Testis (tissue), 2 donors: ENCODE measurements at regions not wholly inside any gene's neighbourhood (a gene's known extent, or its start where the extent isn't known, plus 50 kb on each side); places are given as distances from the start of the nearest gene placed in this dataset.

Source experiments
- POLR2A ChIP-seq: fragments of 450-650 bp; IDR thresholded peaks from one replicate; pipeline ENCODE4 v1.6.1; 2017; ENCODE audit warnings: antibody characterized with exemption, mild to moderate bottlenecking, moderate library complexity
- TF ChIP-seq, protein P1 (sequence below), 3 experiments: fragments of 450-650 bp in 2 of 3; fragments of 200-600 bp in 1 of 3; sonication (generic) in 1 of 3; IDR thresholded peaks; one replicate each; pipeline ENCODE4 v1.5.1; 2016 to 2019; ENCODE audit warnings: antibody characterized with exemption in 3 of 3, mild to moderate bottlenecking in 2 of 3, moderate library complexity in 1 of 3

DNA sequence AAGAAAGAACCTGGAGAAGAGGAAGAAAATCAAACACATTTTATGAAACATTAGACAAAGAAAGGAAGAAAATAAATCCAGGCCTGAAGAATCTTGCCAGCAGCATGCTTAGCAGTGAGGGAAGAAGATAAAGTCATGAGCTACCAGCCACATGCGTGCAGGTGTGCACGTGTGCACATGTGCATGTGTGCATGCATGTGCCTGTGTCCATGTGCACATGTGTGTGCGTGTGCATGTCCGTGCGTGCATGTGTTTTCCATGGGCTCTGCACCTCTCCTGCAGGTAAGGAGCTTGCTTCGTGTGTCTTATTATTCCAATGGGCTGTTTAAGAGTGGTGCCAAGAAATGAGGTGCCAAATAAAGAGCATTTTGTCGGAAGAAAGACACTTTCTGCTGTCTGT, 322.2 kb downstream of the FGFR2 start:
- TF ChIP-seq, protein P1, sequence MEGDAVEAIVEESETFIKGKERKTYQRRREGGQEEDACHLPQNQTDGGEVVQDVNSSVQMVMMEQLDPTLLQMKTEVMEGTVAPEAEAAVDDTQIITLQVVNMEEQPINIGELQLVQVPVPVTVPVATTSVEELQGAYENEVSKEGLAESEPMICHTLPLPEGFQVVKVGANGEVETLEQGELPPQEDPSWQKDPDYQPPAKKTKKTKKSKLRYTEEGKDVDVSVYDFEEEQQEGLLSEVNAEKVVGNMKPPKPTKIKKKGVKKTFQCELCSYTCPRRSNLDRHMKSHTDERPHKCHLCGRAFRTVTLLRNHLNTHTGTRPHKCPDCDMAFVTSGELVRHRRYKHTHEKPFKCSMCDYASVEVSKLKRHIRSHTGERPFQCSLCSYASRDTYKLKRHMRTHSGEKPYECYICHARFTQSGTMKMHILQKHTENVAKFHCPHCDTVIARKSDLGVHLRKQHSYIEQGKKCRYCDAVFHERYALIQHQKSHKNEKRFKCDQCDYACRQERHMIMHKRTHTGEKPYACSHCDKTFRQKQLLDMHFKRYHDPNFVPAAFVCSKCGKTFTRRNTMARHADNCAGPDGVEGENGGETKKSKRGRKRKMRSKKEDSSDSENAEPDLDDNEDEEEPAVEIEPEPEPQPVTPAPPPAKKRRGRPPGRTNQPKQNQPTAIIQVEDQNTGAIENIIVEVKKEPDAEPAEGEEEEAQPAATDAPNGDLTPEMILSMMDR (IDR thresholded peaks at IDR 0.05) = no peak
- no peak for TF ChIP-seq POLR2A
